NAMALWA (cell line): ENCODE measurements at regions not wholly inside any gene's neighbourhood (a gene's known extent, or its start where the extent isn't known, plus 50 kb on each side); places are given as distances from the start of the nearest gene placed in this dataset.
"Not testable (repeated sequence)": the region's sequence is repeated elsewhere in the genome, so short reads cannot be mapped to it uniquely, and the experiment has no call there.

ENCODE experiments used
- DNase-seq: peaks from one replicate; pipeline ENCODE4 v3.0.0-alpha.2; 2015; ENCODE audit warnings: low spot score

DNA sequence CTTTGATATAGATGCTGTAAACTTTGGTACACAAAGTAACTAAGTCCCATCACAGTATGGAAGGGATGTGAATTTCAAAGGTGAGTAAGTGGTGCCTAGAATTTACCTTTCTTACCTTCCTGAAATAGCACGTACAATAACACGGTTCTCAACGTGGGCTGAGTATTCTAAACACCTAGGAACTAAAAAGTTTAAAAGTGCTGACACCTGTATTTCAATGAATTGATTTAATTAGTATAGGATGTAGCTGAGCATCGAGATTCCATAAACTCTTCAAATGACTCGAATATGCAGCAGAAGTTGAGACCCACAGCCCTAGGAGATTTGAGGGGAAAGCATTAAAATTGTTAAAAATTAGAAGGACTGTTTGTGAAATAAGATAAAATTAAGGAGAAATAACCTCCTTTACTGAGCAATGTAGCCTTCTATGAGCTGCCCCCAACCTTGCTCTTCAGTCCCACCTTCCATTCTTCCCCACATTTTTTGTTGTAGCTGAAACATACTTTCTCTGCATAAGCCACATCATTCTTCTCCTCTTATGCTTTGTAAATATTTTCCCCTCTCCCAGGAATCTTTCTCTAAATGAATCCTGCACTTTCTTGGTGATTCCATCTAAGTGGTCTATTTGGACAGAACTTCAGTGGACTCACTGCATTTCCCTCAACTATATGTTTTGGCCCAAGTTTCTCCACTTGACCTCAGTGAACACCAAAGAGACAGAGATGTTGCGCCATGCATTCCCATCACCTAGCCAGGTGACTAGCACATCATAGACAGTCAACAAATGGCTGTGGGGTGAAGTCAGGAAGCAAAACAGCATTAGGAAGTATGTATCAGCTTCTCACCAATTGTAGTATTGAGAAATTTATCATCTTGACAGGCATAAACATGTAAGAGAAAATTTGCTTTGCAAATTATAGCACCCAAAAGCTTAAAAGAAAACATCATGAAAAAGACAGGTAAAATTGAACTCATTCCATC is 156.5 kb upstream of the TAS2R1 start:
- DNase-seq, result no peak

DNA sequence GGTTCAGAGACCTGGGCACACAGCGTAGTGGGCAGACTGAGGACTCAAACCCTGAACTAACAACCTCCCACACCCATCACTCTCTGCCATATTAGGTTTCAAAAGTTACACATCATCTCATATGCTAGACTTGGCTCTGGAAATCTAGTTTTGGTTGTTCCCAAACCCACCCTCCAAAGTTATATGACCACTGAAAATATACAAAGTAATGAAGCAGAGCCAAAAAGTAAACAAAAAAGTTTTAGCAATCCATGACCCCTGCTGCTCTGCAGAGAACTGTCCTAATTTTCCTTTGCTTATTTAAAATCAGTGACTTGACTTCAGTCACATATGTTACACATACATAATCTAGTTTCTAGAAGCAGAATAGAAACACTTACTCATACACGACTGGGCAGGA is 155.6 kb upstream of the TAS2R1 start:
- no peak for DNase-seq

DNA sequence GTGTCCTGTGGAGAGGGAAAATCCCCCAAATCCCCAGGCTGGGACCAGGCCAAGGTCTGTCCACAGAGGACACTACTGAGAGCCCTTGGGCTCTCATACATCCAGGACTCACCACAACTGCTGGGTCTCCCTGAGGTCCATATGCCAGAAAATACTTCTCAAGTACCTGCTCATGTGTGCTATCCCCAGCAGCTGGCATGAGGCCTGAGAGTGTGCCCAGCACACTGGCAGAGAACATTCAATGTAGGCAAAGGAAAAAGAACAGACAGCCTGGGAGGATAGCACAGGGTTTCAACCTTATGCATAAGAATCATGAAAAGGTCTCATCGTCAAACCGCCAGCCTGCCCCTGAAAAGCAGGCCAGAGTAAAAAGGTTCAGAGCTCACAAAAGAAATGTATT is 154.1 kb upstream of the TAS2R1 start:
- no peak for DNase-seq

DNA sequence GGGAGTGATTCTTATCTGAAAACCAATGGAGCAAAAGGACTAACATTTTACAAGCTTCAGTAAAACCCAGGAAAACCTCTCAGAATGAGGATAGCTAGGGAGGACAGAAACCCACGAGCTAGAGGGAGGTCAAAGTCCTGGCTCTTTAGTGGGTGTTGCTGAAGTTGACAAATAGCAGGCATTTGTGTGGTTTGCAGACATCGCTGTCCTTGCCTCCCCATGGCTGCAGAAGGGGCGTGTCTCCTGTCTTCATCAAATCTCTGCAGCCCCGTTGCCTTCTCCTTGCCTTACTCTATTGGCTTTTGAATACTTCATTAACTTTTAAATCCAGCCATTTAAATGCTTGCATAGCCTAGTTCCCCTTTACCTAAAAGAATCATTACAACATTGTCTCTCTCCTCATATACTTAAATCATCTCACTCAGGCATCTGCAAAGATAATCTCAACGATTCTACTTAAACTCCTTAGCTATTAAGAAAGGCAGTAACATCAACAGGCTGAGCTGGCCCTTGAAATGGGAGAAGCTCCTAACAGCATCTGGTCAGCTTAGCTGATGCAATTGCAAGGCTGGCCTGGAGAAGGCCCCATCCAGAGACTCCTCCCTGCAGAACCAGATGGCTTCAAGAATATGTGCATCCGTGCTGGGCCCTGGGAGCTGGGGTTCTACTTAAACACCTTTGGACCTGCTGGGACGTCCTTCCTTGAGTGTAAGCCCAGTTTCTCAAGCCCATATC is 152.8 kb upstream of the TAS2R1 start:
- DNase-seq, result no peak

DNA sequence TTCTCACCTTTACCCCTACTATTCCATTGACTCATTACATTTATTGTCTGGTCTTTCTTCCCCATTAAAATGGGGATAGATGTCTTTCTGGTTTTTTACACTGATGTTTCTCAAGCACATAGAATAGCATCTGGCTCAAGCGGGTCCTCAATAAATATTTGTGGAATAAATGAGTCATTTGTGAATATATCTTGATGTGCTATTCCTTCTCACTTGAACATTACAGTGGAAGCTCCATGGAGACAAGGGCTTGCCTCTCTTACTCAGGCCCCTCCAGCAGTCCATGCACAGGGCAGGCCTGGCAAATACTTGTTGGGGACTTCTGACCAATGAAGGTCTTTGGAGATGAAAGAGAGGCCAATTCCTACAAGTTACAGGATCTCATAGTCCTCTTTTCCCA is 151.7 kb upstream of the TAS2R1 start:
- no peak for DNase-seq

DNA sequence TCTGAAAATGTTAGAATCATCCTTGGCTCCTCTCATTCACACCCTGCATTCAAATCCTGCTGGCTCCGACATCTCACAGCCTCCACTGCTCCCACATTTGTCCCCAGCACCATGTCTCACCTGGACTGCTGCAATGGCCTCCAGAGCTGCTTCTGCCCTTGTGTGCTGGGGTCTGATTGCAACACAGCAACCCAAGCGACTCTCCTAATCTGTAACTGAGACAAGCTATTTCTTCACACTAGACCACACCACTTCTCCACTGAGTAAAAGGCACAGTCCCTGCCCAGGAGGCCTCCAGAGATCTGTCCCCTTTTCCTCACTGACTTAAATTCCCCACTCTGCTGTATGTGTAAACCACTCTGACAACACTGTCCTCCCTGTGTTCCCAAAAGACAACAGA is 151.1 kb upstream of the TAS2R1 start:
- no peak for DNase-seq

DNA sequence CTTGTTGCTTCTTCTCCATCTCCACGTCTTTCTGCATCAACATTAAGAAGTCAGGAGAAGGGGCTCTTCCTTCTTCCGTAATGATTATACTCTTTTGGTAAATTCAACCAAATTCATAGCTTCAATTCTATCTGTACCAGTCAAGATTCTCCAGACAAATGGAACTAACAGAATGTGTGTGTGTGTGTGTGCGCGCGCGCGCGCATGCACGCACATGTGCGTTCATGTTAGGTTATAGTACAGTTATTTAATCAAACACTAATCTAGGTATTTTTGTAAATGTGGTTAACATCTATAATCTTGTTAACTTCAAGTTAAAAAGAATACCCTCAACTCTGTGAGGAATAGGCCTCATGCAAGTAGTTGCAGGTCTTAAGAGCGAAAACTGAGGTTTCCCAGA is 150.3 kb upstream of the TAS2R1 start:
- DNase-seq, result no peak

DNA sequence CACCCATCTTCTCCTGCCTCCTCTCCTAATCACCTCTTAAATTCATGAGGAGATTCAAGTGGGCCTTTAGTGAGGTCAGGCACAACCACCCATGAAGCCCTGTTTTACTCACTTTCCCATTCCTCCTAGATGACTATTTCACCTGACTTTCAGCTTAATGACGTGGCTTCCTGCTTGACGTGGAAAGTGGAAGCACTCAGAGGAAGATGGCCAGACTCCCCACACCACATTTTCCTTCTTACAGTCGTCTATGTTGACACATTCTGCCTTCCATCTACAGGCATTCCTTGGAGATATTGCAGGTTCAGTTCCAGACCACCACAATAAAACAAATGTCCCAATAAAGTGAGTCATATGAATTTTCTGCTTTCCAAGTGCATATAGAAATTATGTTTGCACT is 146.4 kb upstream of the TAS2R1 start:
- no peak for DNase-seq

DNA sequence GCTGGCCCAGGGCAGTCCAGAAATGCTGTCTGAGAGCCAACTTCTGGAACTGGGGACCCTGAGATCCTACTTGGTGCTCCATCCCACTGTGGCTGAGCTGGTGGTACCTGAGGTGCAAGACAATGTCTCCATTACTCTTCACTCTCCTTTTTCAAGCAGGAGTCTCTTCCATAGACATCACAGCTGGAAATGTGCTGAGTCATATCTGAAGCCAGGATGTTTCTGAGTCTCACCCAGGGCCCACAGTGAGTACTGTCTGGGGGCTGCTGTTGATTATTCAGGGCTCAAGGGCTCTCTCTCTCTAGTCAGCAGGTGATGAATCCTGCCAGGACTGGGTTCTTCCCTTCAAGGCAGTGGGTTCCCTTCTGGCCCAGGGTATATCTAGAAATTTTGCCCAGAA is 145.2 kb upstream of the TAS2R1 start:
- no peak for DNase-seq

DNA sequence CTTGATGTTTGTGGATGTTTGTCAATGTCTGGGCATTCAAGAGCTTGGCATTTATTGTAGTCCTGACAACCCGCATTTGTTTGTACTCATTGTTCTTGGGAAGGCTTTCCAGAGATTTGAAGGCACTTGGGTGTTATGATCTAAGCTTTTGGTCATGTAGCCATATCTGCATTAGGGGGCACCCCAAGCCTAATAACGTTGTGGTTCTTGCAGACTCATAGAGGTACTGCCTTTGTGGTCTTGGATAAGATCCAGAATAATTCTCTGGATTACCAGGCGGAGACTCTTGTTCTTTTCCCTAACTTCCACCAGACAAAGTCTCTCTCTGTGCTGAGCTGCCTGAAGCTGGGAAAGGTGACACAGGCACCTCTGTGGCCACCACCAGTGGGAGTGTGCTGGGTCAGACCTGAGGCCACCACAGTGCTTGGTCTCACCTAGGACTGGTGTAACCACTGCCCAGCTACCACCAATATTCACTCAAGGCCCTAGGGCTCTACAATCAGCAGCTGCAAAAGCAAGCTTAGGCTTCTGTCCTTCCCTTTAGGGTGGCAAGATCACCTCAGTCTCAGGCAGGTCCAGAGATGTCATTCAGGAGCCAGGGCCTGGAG is 144.4 kb upstream of the TAS2R1 start:
- DNase-seq, result no peak

DNA sequence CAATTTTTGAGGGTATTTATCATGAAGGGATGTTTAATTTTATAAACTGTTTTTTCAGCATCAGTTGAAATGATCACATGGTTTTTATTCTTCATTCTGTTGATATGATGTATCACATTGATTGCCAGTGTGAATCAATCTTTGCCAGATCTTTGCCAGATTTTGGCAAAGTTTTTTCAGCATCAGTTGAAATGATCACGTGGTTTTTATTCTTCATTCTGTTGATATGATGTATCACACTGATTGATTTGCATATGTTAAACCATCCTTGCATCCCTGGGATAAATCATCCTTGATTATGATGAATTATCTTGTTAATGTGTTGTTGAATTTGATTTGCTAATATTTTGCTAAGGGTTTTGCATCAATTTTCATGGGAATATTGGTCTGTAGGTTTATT is 140.9 kb upstream of the TAS2R1 start:
- no peak for DNase-seq

DNA sequence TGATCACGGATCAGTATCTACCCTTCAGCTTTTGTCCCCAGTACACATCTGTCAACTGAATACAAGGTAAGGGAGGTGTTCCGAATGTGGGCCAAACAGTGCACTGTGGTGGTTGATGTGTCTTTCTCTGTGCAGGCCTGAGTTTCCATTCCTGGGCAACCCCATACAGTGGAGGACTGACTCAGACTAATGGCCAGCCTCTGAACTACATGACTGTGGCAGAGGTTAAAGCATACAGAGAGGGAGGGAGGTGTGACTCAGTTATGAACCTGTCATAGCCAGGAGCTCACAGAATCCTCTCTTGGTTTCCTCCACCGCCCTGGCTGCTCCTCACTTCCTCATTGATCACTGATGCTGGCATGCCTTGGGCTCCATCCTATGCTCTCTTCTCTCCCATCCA is 136.4 kb upstream of the TAS2R1 start:
- DNase-seq, result no peak

DNA sequence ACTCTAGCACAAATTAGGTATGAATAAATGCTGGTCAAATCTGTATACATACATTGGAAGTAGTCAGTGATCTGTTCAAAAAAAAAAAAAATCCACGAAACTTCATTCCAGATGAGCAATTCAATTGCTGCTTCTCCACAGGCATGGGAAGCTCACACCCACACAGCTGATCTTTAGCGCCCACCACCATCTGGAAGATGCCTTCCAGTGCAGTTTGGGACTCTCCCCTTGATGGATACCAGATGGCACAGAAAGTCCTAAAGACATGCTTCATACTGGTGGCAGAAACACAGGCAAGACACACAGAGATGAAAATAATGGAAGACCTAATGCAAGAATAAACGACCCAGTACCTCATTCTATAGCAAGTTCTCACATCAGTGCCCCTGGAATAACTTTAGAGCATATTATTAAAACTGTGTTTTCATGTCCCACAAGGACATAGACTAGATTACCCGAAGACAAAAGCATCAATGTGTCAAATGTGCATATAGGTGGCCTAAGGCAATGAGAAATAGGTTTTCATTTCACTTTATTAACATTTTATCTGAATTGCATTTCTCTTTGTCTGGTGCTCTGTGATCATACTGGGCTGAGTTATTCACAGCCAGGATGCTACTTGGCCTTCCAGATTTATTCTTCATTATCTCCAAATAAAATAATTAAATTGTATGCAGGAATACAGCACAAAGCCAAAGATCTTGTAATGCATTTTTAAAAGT is 135.4 kb upstream of the TAS2R1 start:
- DNase-seq, result no peak

DNA sequence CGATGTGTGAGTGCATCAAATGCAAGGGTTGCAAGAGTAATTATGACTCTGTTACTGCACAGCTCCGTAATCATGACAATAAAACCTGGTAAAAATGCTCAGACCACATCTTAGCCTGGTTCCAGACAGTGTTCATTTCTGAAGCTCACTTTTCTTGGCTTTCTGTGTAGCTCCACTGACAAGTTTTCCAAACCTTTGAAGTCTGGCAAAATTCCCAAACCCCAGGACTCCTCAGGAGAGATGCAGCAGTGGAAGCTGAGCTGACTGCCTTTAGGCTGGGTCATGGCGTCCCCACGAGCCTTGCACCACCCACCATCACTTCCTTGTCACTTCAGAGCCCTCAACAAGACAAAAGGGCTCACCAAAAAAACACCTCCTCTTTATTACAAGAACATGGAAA is 131.6 kb upstream of the TAS2R1 start:
- no peak for DNase-seq

DNA sequence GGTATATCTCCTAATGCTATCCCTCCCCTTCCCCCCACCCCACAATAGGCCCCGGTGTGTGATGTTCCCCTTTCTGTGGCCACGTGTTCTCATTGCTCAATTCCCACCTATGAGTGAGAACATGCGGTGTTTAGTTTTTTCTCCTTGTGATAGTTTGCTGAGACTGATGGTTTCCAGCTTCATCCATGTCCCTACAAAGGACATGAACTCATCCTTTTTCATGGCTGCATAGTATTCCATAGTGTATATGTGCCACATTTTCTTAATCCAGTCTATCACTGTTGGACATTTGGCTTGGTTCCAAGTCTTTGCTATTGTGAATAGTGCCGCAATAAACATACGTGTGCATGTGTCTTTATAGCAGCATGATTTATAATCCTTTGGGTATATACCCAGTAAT is 122.5 kb upstream of the TAS2R1 start:
- not testable (repeated sequence) for DNase-seq

DNA sequence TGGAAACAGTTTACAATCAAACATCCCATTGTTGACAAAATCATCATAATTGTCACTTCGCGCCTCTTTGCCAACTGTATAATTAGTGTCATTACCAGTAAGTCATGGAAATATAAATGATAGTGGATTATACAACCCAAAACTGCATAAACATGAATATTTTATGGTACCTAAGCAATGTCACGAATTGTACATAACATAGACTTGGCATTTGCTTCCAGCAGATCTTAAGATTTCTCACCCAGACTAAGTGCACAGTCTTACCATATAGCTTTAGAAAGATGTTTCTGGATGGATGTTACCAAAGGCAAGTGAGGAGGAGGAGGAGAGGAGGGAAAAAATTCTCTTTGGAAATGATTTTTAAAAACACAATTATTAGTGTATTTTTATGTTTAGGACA is 113.4 kb upstream of the TAS2R1 start:
- no peak for DNase-seq

DNA sequence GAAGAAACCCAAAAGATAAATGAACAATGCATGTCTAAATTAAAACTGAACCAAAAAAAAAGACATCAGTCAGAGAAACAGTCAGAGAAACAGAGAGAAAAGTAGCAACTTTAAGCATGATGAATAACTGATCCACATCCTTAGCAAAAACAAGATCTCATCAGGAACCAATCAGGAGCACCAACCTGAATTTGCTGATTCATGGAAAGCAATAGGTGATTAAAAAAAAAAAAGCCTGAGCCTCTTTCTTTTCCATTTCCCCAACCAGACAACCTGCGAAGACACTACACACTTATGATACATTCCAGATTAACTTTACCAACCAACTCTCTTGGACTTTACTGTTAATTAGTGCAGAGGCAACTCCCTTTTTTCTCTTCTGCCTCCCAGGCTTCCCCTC is 112.7 kb upstream of the TAS2R1 start:
- no peak for DNase-seq

DNA sequence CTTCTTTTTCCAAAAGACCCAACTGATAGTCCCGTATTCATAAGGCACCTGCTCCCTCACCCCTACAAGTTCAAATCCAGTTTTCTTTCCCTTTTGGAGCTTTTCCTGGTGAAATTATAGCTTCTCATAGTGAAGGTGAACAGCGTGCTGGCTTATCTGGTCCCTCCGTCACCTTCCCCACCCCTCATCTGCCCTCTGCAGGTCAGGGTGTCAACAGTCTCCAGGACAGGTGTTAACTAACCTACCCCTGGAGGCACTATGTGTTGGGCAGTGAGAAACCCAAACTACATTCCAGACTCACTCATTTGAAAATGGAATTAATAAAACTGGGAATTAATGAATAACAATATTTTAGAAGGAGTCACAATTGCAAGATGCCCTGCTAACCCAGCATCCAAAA is 109.0 kb upstream of the TAS2R1 start:
- no peak for DNase-seq

DNA sequence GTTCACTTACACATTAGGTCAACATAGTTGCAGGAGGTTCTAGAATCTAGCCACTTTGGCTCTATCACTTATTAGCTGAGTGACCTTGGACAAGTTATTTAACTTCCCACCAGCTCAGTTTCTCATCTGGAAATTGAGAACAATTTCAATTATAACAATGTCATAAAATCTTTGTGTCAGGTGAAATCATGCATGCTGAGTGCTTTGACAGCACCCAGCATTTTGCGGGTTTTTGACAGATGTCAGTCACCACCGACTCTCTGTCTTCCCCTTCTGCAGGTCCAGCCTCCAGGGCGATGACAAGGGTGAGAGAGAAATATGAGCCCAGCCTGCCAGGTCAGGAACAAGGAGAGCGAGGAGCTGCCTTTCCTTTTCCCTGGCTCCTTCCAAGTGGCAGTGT is 107.1 kb upstream of the TAS2R1 start:
- DNase-seq, result no peak

DNA sequence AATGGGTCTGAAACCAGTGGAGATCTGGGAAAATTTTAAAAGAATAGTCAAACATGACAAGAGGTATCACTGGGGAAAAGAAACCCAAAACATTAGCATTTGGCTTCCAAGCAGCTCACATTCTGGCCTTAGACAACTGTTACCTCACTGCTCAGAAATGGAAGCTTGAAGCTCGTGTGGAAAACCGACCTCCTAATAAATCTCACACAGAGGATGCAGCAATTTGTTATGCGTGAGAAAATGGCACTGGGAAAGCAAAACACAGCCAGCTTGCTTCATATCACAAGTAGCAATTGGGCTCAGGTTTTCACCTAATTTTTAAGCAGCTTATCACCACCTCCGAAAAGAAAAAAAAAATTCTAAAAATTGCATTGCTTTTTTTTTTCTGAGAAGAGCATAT is 103.3 kb upstream of the TAS2R1 start:
- DNase-seq, result no peak

DNA sequence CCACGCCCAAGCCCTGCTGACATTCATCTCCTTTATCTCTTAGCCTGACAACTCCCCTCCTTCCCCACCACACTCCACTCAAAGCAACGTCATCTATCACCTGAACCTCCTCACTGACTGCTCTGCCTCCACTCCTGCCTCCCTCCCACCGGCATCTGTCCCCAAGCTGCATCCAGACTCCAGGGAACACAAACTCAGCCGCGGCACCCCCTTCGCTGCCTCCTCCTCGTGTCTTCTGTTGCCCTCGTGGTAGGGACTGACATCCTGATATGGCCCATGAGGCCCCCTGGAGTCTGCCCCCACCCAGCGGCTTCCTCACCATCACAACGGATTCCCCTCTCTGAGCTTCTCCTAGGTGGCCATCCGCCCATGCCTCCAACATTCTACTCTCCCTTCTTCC is 101.0 kb upstream of the TAS2R1 start:
- DNase-seq, result no peak

DNA sequence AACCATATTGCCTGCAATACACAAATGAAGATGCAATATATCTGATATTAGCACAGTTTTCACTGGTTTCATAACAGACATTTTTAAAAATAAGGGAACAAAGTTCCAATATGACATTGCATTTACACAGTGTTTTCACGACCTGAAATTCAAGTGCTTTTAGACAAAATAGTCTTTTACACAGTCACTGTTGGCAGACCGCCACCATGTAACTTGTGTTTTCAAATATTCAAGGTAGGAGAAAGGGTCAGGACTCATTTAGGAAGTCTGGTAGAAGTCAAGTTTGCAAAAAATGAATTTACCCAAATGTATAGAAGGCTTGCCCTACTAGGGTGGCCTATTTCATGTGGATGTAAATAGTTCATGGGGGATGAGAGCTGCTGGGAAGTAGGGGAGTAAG is 98.1 kb upstream of the TAS2R1 start:
- no peak for DNase-seq
